ENCODE measurements at regions not wholly inside any gene's neighbourhood (a gene's known extent, or its start where the extent isn't known, plus 50 kb on each side); places are given as distances from the start of the nearest gene placed in this dataset.
"Not testable (repeated sequence)": the region's sequence is repeated elsewhere in the genome, so short reads cannot be mapped to it uniquely, and the experiment has no call there.

DNA sequence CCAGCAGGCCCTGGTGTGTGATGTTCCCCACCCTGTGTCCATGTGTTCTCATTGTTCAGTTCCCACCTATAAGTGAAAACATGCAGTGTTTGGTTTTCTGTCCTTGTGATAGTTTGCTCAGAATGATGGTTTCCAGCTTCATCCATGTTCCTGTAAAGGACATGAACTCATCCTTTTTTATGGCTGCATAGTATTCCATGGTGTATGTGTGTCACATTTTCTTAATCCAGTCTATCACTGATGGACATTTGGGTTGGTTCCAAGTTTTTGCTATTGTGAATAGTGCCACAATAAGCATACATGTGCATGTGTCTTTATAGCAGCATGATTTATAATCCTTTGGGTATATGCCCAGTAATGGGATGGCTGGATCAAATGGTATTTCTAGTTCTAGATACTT is 130.4 kb upstream of the FHL2 start:
- H2BK120ac ChIP-seq (ENCODE audit: low read depth, low read length); H2BK15ac ChIP-seq (ENCODE audit: low read depth, low read length); H2BK20ac ChIP-seq (ENCODE audit: low read depth, low read length); in situ Hi-C loops (cut with MboI; ENCODE audit: low sequenced_read_pairs); H3K4ac ChIP-seq (ENCODE audit: low read depth, low read length); H3K56ac ChIP-seq (ENCODE audit: extremely low read depth, insufficient read depth, low read length); H2AFZ ChIP-seq (replicated peaks; ENCODE audit: low read length, poor library complexity); H3K9me3 ChIP-seq (ENCODE audit: control insufficient read depth, insufficient read depth, low read length); H3K4me3 ChIP-seq (ENCODE audit: insufficient read depth, low read depth, low read length); H3K23ac ChIP-seq (ENCODE audit: low read depth, low read length); H3K4me2 ChIP-seq (ENCODE audit: low read depth, low read length); DNase-seq; H3K36me3 ChIP-seq (ENCODE audit: control insufficient read depth, insufficient read depth, low read length); H3K9me1 ChIP-seq (ENCODE audit: insufficient read depth, low read length); ATAC-seq (ENCODE audit: low read depth); H3K14ac ChIP-seq (replicated peaks; ENCODE audit: low read depth, low read length); H3K79me1 ChIP-seq (ENCODE audit: low read depth in 1 of 2, low read length in 2 of 2); POLR2A ChIA-PET (ENCODE audit: unreplicated experiment); H4K20me1 ChIP-seq (ENCODE audit: insufficient read depth, low read length); H3K18ac ChIP-seq (ENCODE audit: low read depth, low read length); H2AK5ac ChIP-seq (ENCODE audit: low read depth, low read length); H4K91ac ChIP-seq (ENCODE audit: insufficient read depth, low read depth, low read length); H4K8ac ChIP-seq (ENCODE audit: low read depth in 2 of 2, low read length in 2 of 2); H3K27ac ChIP-seq (ENCODE audit: insufficient read depth, low read length); H4K5ac ChIP-seq (ENCODE audit: low read depth, low read length); intact Hi-C loops (cut with micrococcal nuclease); H3K9ac ChIP-seq (ENCODE audit: low read depth, low read length); H3K4me1 ChIP-seq (ENCODE audit: control insufficient read depth, insufficient read depth, low read length); H2BK5ac ChIP-seq (ENCODE audit: low read depth, low read length, poor library complexity, severe bottlenecking); CTCF ChIA-PET; H2AK9ac ChIP-seq (replicated peaks; ENCODE audit: low read depth, low read length, poor library complexity); dilution Hi-C loops (cut with HindIII; ENCODE audit: low sequenced_read_pairs, unreplicated experiment); BruUV-seq (replicated peaks): not testable (repeated sequence)
- peaks cover 14% of the 10 kb centered on the region for H3K27me3 ChIP-seq (ENCODE audit: control insufficient read depth, insufficient read depth, low read length)
